ENCODE measurements at regions not wholly inside any gene's neighbourhood (a gene's known extent, or its start where the extent isn't known, plus 50 kb on each side); places are given as distances from the start of the nearest gene placed in this dataset.

DNA sequence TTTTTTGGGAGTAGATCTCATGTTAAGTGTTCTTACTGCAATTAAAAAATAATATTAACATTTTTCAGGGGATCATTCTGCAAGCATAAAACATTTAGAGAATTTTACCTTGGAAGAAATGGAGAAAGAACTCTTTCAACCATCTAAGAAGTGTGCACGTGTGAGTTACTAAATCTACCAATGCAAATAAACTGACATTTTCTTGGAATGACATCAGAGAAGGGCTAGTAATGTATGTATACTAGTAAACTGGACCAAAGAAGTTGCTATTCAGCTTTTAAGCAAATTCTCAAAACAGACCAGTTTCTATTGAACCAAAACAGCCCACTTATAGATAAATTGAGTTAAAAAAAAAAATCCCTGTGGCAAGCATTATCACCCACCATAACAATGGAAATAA lies 191.2 kb downstream of the BTBD3 start:
- intact Hi-C loops (cut with DNase I; ENCODE audit: low total_unique reads): no loop called here
- no peak for DNase-seq (ENCODE audit: low spot score in 2 of 2)
- TF ChIP-seq POLR2A (IDR thresholded peaks at IDR 0.05): no peak
- TF ChIP-seq, protein P1, sequence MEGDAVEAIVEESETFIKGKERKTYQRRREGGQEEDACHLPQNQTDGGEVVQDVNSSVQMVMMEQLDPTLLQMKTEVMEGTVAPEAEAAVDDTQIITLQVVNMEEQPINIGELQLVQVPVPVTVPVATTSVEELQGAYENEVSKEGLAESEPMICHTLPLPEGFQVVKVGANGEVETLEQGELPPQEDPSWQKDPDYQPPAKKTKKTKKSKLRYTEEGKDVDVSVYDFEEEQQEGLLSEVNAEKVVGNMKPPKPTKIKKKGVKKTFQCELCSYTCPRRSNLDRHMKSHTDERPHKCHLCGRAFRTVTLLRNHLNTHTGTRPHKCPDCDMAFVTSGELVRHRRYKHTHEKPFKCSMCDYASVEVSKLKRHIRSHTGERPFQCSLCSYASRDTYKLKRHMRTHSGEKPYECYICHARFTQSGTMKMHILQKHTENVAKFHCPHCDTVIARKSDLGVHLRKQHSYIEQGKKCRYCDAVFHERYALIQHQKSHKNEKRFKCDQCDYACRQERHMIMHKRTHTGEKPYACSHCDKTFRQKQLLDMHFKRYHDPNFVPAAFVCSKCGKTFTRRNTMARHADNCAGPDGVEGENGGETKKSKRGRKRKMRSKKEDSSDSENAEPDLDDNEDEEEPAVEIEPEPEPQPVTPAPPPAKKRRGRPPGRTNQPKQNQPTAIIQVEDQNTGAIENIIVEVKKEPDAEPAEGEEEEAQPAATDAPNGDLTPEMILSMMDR (IDR thresholded peaks at IDR 0.05): no peak
- 66 to 68% methylated on average over 1 of the region's 1 CpG for WGBS, 2 donors
- H3K4me3 ChIP-seq (ENCODE audit: low read depth, poor library complexity, severe bottlenecking): no peak overlapping the region

DNA sequence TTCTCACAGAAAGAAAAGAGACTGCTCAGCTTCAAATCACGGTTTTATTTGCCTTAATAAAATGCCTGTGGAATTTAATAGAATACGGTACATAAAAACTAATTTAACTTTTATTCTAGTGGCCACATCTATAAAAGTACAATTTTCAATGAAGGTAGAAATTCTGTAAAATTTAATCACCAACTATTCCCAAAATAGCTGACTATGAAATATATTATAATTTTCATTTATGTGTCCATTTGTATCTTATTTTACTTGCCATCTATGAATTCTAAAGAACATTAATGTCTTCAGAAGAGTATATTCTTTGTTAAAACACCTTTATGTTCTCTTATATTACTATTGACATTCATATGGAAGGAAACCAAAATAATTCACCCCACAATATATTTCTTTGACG lies 192.6 kb downstream of the BTBD3 start:
- no peak overlapping the region for H3K4me3 ChIP-seq (ENCODE audit: low read depth, poor library complexity, severe bottlenecking)
- 90 to 93% methylated on average over 3 of the region's 3 CpGs for WGBS, 2 donors
- DNase-seq (ENCODE audit: low spot score in 2 of 2): no peak
- intact Hi-C loops (cut with DNase I; ENCODE audit: low total_unique reads): no loop called here
- TF ChIP-seq, protein P1 (IDR thresholded peaks at IDR 0.05): no peak
- TF ChIP-seq POLR2A (IDR thresholded peaks at IDR 0.05): no peak

GRCh38 chr20:12110711-12111110 lies 193.0 kb downstream of the BTBD3 start:
- H3K4me3 ChIP-seq (ENCODE audit: low read depth, poor library complexity, severe bottlenecking): no peak overlapping the region
- TF ChIP-seq, protein P1 (IDR thresholded peaks at IDR 0.05): no peak
- no peak for TF ChIP-seq POLR2A (IDR thresholded peaks at IDR 0.05)
- intact Hi-C loops (cut with DNase I; ENCODE audit: low total_unique reads): no loop called here
- 39 to 50% methylated on average over 2 of the region's 2 CpGs for WGBS, 2 donors
- DNase-seq (ENCODE audit: low spot score in 2 of 2): no peak

GRCh38 chr20:12111431-12112088 lies 193.9 kb downstream of the BTBD3 start:
- WGBS, 2 donors: 43 to 44% methylated on average over 3 of the region's 3 CpGs
- no peak for TF ChIP-seq POLR2A (IDR thresholded peaks at IDR 0.05)
- TF ChIP-seq, protein P1 (IDR thresholded peaks at IDR 0.05): no peak
- intact Hi-C loops (cut with DNase I; ENCODE audit: low total_unique reads): no loop called here
- no peak for DNase-seq (ENCODE audit: low spot score in 2 of 2)
- no peak overlapping the region for H3K4me3 ChIP-seq (ENCODE audit: low read depth, poor library complexity, severe bottlenecking)

GRCh38 chr20:12112089-12112474 lies 194.4 kb downstream of the BTBD3 start:
- no peak overlapping the region for H3K4me3 ChIP-seq (ENCODE audit: low read depth, poor library complexity, severe bottlenecking)
- intact Hi-C loops (cut with DNase I; ENCODE audit: low total_unique reads): no loop called here
- peak in 1 of 2 donors; percentile 47 for DNase-seq (ENCODE audit: low spot score in 2 of 2)
- TF ChIP-seq POLR2A (IDR thresholded peaks at IDR 0.05): no peak
- TF ChIP-seq, protein P1 (IDR thresholded peaks at IDR 0.05): no peak
- 49 to 54% methylated on average over 4 of the region's 4 CpGs for WGBS, 2 donors

DNA sequence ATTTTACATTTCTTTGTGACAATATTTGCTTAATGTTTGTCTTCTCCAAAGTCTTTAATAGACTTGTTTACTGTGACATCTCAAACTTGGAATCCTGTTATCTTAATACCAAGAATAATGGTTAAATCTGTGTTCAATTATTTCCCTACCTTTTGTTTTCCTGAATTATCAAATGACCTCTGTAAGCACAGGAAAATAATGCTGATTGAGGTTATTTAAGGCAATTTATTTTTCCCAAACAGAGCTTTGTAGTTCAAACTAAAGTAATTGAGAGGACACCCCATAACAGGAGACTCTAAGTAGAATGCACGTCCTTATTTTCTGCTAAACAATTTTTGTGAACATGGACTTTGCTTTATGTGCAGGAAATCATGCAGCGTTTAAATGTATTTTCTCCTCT lies 195.0 kb downstream of the BTBD3 start:
- 74 to 83% methylated on average over 2 of the region's 2 CpGs for WGBS, 2 donors
- DNase-seq (ENCODE audit: low spot score in 2 of 2): no peak
- intact Hi-C loops (cut with DNase I; ENCODE audit: low total_unique reads): no loop called here
- no peak overlapping the region for H3K4me3 ChIP-seq (ENCODE audit: low read depth, poor library complexity, severe bottlenecking)
- TF ChIP-seq, protein P1 (IDR thresholded peaks at IDR 0.05): no peak
- no peak for TF ChIP-seq POLR2A (IDR thresholded peaks at IDR 0.05)

Data from lower leg skin (tissue), 4 donors.